Adipocyte (in vitro differentiated cells): ENCODE measurements at regions not wholly inside any gene's neighbourhood (a gene's known extent, or its start where the extent isn't known, plus 50 kb on each side); places are given as distances from the start of the nearest gene placed in this dataset.

Source experiments
- DNase-seq: peaks from one replicate; pipeline ENCODE4 v3.0.0-alpha.2; 2015; ENCODE audit warnings: low read depth
- H3K27me3 ChIP-seq: replicated peaks from 2 replicates; pipeline ENCODE4 v1.7.0; 2013; ENCODE audit warnings: mild to moderate bottlenecking, low read length, moderate library complexity; ENCODE audit not compliant: control insufficient read depth, insufficient read depth
- H3K36me3 ChIP-seq: 2 replicates; pipeline ENCODE4 v1.7.0; 2013; ENCODE audit warnings: low read length, mild to moderate bottlenecking, moderate library complexity; ENCODE audit not compliant: control insufficient read depth, insufficient read depth, severe bottlenecking
- H3K4me1 ChIP-seq: 2 replicates; pipeline ENCODE4 v1.7.0; 2013; ENCODE audit warnings: mild to moderate bottlenecking, low read length, moderate library complexity; ENCODE audit not compliant: control insufficient read depth, insufficient read depth
- H3K4me3 ChIP-seq: 2 replicates; pipeline ENCODE4 v1.7.0; 2013; ENCODE audit warnings: mild to moderate bottlenecking, low read length, moderate library complexity
- H3K9ac ChIP-seq: 2 replicates; pipeline ENCODE4 v1.7.0; 2013; ENCODE audit warnings: mild to moderate bottlenecking, low read length, moderate library complexity
- H3K9me3 ChIP-seq: 2 replicates; pipeline ENCODE4 v1.7.0; 2013; ENCODE audit warnings: mild to moderate bottlenecking, low read length, moderate library complexity; ENCODE audit not compliant: control insufficient read depth

DNA sequence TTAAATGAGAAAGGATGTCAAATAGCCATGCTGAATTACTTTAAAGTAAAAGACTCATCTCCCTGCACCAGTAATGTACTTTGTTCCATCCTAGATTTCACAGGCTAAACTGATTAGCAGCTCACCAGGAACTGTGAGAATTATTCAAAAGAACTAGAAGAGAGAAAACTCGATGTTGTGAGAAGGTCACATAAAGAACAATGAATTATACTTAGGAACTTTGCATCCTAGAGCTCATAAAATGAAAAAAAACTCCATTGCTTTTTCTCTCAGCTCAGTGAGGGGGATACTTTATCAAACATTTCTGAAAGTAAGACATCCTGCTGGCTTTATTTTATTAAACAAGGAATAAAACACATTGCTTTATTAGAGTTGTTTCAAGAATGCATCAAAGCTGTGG, 278.5 kb downstream of the MRPL39 start:
- Histone ChIP-seq H3K9ac (peak overlapping the region; percentile 53), H3K4me1 (peaks cover 33% of the 10 kb centered on the region), H3K27me3 (no peaks in the 10 kb centered on the region), H3K4me3 (no peak overlapping the region), H3K9me3 (no peaks in the 10 kb centered on the region), H3K36me3 (no peaks in the 10 kb centered on the region)
- no peak for DNase-seq

- no peak overlapping the region for H3K9ac ChIP-seq
- H3K4me1 ChIP-seq: peaks cover 23% of the 10 kb centered on the region
- no peaks in the 10 kb centered on the region for H3K27me3 ChIP-seq
- no peak for DNase-seq
- no peaks in the 10 kb centered on the region for H3K9me3 ChIP-seq
- no peaks in the 10 kb centered on the region for H3K36me3 ChIP-seq
- no peak overlapping the region for H3K4me3 ChIP-seq
Observed at GRCh38 chr21:25326181-25326580, 281.1 kb downstream of the MRPL39 start.

DNA sequence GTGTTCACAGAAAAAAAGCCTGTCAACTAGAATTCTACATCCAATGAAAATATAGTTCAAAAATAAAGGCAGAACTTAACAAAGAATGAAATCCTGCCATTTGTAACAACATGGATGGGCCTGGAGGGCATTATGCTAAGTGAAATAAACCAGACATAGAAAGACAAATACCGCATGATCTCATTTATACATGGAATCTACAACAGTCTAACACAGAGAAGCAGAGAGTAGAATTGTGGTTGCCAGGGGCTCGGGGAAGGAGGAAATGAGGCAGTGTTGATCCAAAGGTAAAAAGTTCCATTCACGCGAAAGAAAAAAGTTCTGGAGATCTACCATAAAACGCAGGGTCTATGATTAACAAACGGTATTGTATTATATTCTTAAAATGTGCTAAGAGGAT, 282.6 kb downstream of the MRPL39 start:
- Histone ChIP-seq H3K4me1 (peaks cover 12% of the 10 kb centered on the region), H3K27me3 (no peaks in the 10 kb centered on the region), H3K9me3 (no peaks in the 10 kb centered on the region), H3K36me3 (no peaks in the 10 kb centered on the region), H3K4me3 (no peak overlapping the region), H3K9ac (no peak overlapping the region)
- DNase-seq: peak; percentile 4

- no peaks in the 10 kb centered on the region for H3K27me3 ChIP-seq
- no peaks in the 10 kb centered on the region for H3K36me3 ChIP-seq
- no peak overlapping the region for H3K9ac ChIP-seq
- H3K4me1 ChIP-seq: no peaks in the 10 kb centered on the region
- no peaks in the 10 kb centered on the region for H3K9me3 ChIP-seq
- DNase-seq: no peak
- no peak overlapping the region for H3K4me3 ChIP-seq
Observed at GRCh38 chr21:25323356-25323949, 283.8 kb downstream of the MRPL39 start.

GRCh38 chr21:25314247-25314646, 293.0 kb downstream of the MRPL39 start:
- no peaks in the 10 kb centered on the region for H3K27me3 ChIP-seq
- H3K36me3 ChIP-seq: no peaks in the 10 kb centered on the region
- peaks cover 3% of the 10 kb centered on the region for H3K9me3 ChIP-seq
- peak overlapping the region; percentile 44 for H3K4me3 ChIP-seq
- DNase-seq: peak; percentile 1
- H3K9ac ChIP-seq: no peak overlapping the region
- H3K4me1 ChIP-seq: peaks cover 3% of the 10 kb centered on the region

DNA sequence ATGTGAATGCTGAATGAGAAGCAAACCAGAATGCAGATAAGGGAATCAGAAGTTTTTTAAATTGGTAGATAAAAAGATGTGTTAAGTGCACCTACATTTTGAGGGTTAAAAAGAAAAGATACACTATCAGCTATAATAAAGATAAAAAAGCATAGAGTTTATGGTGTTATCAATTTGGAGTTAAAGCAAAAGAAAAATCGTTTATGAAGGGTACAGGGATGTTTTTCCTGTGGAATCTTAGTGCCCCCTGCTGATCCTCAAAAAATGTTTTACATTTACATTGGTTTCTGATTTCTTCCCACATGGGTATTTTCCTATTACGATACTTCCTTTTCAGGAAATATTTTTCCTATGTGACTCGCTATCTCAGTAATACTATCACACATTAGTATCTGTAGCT, 293.5 kb downstream of the MRPL39 start:
- Histone ChIP-seq H3K27me3 (no peaks in the 10 kb centered on the region), H3K4me1 (peaks cover 3% of the 10 kb centered on the region), H3K4me3 (peak overlapping the region; percentile 44), H3K9ac (no peak overlapping the region), H3K36me3 (no peaks in the 10 kb centered on the region), H3K9me3 (peaks cover 6% of the 10 kb centered on the region)
- DNase-seq: peak; percentile 56

DNA sequence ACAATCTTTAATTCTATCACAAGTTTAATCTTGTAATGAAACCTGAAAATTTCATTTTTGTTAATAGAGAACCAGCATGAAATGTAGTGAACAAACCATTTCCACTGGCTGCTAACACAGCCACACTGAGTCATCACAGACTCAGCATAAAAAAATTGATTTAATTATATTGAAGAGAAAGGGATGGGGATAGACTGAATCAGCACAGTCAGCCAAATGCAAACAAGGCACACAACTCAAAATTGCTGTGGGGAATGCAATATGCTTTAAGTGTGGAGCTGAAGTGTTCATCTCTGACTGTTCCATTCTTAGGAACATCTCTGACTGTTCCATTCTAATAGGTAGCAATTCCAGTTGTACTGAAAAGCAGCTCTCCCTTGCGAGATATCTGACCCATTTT, 299.8 kb downstream of the MRPL39 start:
- H3K4me1 ChIP-seq: no peaks in the 10 kb centered on the region
- H3K36me3 ChIP-seq: no peaks in the 10 kb centered on the region
- peaks cover 6% of the 10 kb centered on the region for H3K9me3 ChIP-seq
- no peaks in the 10 kb centered on the region for H3K27me3 ChIP-seq
- no peak overlapping the region for H3K4me3 ChIP-seq
- no peak overlapping the region for H3K9ac ChIP-seq
- peak; percentile 46 for DNase-seq

DNA sequence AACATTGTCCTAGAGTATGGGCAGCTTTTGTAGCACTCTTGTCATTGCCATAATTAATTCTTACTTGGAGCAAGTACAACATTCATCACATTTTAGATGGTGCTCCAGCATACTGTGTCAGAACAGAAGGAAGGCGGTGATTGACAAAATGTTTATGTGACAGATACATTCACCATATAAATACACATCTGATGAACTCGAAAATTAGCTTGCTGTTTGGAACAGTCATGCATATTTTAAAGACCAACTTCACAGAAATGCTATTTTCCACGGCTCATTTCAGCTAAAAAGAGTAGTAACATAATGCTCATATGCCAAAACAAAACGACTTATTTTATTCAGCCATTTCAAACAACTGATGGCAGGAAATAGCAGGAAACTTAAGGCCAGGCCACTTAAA, 302.7 kb downstream of the MRPL39 start:
- Histone ChIP-seq H3K4me3 (no peak overlapping the region), H3K4me1 (no peaks in the 10 kb centered on the region), H3K36me3 (no peaks in the 10 kb centered on the region), H3K9me3 (peaks cover 6% of the 10 kb centered on the region), H3K9ac (no peak overlapping the region), H3K27me3 (no peaks in the 10 kb centered on the region)
- DNase-seq: no peak

- Histone ChIP-seq H3K27me3 (no peaks in the 10 kb centered on the region), H3K4me1 (no peaks in the 10 kb centered on the region), H3K36me3 (no peaks in the 10 kb centered on the region), H3K4me3 (no peak overlapping the region), H3K9me3 (no peaks in the 10 kb centered on the region), H3K9ac (no peak overlapping the region)
- DNase-seq: no peak
Observed at GRCh38 chr21:25300632-25301031, 306.6 kb downstream of the MRPL39 start.

DNA sequence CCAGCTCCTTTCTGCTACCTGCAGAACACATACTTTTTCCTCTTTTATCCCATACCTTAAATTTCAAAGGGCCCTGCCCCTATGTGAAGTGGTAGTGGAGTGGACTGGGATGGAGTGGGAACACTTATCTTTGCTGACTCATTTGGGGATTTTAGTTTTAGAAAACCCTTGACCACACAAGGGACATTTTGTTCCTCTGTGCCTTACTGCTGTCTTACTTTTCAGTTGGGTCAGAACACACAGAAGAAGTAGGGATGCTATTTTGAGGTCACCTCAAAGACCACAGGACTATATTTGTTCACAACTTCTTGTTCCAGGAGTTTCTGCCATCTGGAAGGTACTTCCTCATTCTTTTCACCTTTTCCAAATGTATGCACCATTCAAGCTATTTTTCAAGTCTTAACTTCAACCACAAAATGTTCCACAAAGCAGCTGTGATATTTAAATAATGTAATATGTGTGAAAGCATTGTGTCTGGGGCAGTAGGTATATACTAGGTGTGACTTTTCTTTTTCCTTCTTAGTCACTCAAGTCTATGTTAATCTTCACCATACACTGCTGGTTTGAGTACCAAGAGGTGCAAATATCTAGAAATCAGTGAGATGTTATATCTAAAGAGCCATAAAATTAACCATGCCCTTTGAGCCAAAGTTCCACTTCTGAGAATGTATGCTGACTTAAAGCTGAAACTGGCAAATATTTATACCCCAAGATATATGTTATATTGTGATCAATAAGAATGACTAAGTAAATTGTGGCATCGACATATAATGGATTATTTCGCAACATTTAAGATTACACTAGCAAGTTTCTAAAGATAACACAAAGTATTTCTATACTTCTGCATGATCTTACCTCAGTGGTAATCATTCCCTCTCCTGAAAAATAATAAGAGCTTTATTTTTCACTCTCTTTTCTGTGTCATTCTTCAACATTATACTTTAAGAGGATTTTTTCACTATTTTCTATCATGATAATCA, 308.5 kb downstream of the MRPL39 start:
- DNase-seq: no peak
- Histone ChIP-seq H3K9ac (no peak overlapping the region), H3K36me3 (no peaks in the 10 kb centered on the region), H3K9me3 (no peaks in the 10 kb centered on the region), H3K4me1 (no peaks in the 10 kb centered on the region), H3K27me3 (no peaks in the 10 kb centered on the region), H3K4me3 (no peak overlapping the region)

GRCh38 chr21:25297117-25297516, 310.2 kb downstream of the MRPL39 start:
- Histone ChIP-seq H3K9ac (no peak overlapping the region), H3K27me3 (no peaks in the 10 kb centered on the region), H3K4me3 (no peak overlapping the region), H3K9me3 (no peaks in the 10 kb centered on the region), H3K36me3 (no peaks in the 10 kb centered on the region), H3K4me1 (no peaks in the 10 kb centered on the region)
- no peak for DNase-seq
